ENCODE measurements at regions not wholly inside any gene's neighbourhood (a gene's known extent, or its start where the extent isn't known, plus 50 kb on each side); places are given as distances from the start of the nearest gene placed in this dataset.

GRCh38 chr2:60075048-60075447, 478.4 kb downstream of the BCL11A start:
- no peaks in the 10 kb centered on the region for H3F3A ChIP-seq (ENCODE audit: insufficient read depth)
- no peak overlapping the region for H3K27ac ChIP-seq (ENCODE audit: low read depth, low read length)
- H3K79me2 ChIP-seq (ENCODE audit: insufficient read depth, low read length), result no peaks in the 10 kb centered on the region
- H3K27me3 ChIP-seq (ENCODE audit: low read length), result no peaks in the 10 kb centered on the region
- H4K20me1 ChIP-seq (ENCODE audit: low read depth, low read length), result no peaks in the 10 kb centered on the region
- H3K36me3 ChIP-seq (ENCODE audit: low read length), result no peaks in the 10 kb centered on the region
- H3K9me3 ChIP-seq (ENCODE audit: insufficient read depth, low read length), result no peaks in the 10 kb centered on the region
- TF ChIP-seq EZH2phosphoT487 (conservative IDR thresholded peaks at IDR 0.05; ENCODE audit: low read length), result no peak
- no peak for TF ChIP-seq CTCF (IDR thresholded peaks at IDR 0.05; ENCODE audit: insufficient read depth, low read length, poor library complexity, severe bottlenecking)
- no peaks in the 10 kb centered on the region for H3K9me2 ChIP-seq (replicated peaks; ENCODE audit: insufficient read depth, low read length)
- no peak overlapping the region for H2AFZ ChIP-seq (ENCODE audit: low read depth, low read length, severe bottlenecking)
- no peak overlapping the region for H3K4me3 ChIP-seq (ENCODE audit: insufficient read depth, low read length, poor library complexity, severe bottlenecking)
- no peak overlapping the region for H3K4me2 ChIP-seq (ENCODE audit: low read depth, low read length, poor library complexity, severe bottlenecking)
- H3K9ac ChIP-seq (ENCODE audit: low read length), result no peak overlapping the region

GRCh38 chr2:60073201-60073600, 480.3 kb downstream of the BCL11A start:
- no peaks in the 10 kb centered on the region for H3F3A ChIP-seq (ENCODE audit: insufficient read depth)
- no peaks in the 10 kb centered on the region for H3K27me3 ChIP-seq (ENCODE audit: low read length)
- H3K9me2 ChIP-seq (replicated peaks; ENCODE audit: insufficient read depth, low read length), result no peaks in the 10 kb centered on the region
- no peak overlapping the region for H3K4me3 ChIP-seq (ENCODE audit: insufficient read depth, low read length, poor library complexity, severe bottlenecking)
- H3K9me3 ChIP-seq (ENCODE audit: insufficient read depth, low read length), result no peaks in the 10 kb centered on the region
- H3K9ac ChIP-seq (ENCODE audit: low read length), result no peak overlapping the region
- no peak overlapping the region for H3K27ac ChIP-seq (ENCODE audit: low read depth, low read length)
- H3K36me3 ChIP-seq (ENCODE audit: low read length), result no peaks in the 10 kb centered on the region
- no peak overlapping the region for H2AFZ ChIP-seq (ENCODE audit: low read depth, low read length, severe bottlenecking)
- H4K20me1 ChIP-seq (ENCODE audit: low read depth, low read length), result no peaks in the 10 kb centered on the region
- TF ChIP-seq CTCF (IDR thresholded peaks at IDR 0.05; ENCODE audit: insufficient read depth, low read length, poor library complexity, severe bottlenecking) (no peak), EZH2phosphoT487 (conservative IDR thresholded peaks at IDR 0.05; ENCODE audit: low read length) (no peak)
- H3K79me2 ChIP-seq (ENCODE audit: insufficient read depth, low read length), result no peaks in the 10 kb centered on the region
- no peak overlapping the region for H3K4me2 ChIP-seq (ENCODE audit: low read depth, low read length, poor library complexity, severe bottlenecking)

GRCh38 chr2:60072609-60073008, 480.8 kb downstream of the BCL11A start:
- Histone ChIP-seq H4K20me1 (ENCODE audit: low read depth, low read length) (no peaks in the 10 kb centered on the region), H3K36me3 (ENCODE audit: low read length) (no peaks in the 10 kb centered on the region), H3K9me3 (ENCODE audit: insufficient read depth, low read length) (no peaks in the 10 kb centered on the region), H3K79me2 (ENCODE audit: insufficient read depth, low read length) (no peaks in the 10 kb centered on the region), H3F3A (ENCODE audit: insufficient read depth) (no peaks in the 10 kb centered on the region), H3K4me3 (ENCODE audit: insufficient read depth, low read length, poor library complexity, severe bottlenecking) (no peak overlapping the region), H3K27ac (ENCODE audit: low read depth, low read length) (no peak overlapping the region), H3K9ac (ENCODE audit: low read length) (no peak overlapping the region), H3K4me2 (ENCODE audit: low read depth, low read length, poor library complexity, severe bottlenecking) (no peak overlapping the region), H2AFZ (ENCODE audit: low read depth, low read length, severe bottlenecking) (no peak overlapping the region), H3K9me2 (replicated peaks; ENCODE audit: insufficient read depth, low read length) (no peaks in the 10 kb centered on the region), H3K27me3 (ENCODE audit: low read length) (no peaks in the 10 kb centered on the region)
- TF ChIP-seq EZH2phosphoT487 (conservative IDR thresholded peaks at IDR 0.05; ENCODE audit: low read length) (no peak), CTCF (IDR thresholded peaks at IDR 0.05; ENCODE audit: insufficient read depth, low read length, poor library complexity, severe bottlenecking) (no peak)

- H3K79me2 ChIP-seq (ENCODE audit: insufficient read depth, low read length), result no peaks in the 10 kb centered on the region
- no peak overlapping the region for H2AFZ ChIP-seq (ENCODE audit: low read depth, low read length, severe bottlenecking)
- H3K9ac ChIP-seq (ENCODE audit: low read length), result no peak overlapping the region
- no peak overlapping the region for H3K4me2 ChIP-seq (ENCODE audit: low read depth, low read length, poor library complexity, severe bottlenecking)
- TF ChIP-seq EZH2phosphoT487 (conservative IDR thresholded peaks at IDR 0.05; ENCODE audit: low read length), result no peak
- no peak for TF ChIP-seq CTCF (IDR thresholded peaks at IDR 0.05; ENCODE audit: insufficient read depth, low read length, poor library complexity, severe bottlenecking)
- no peaks in the 10 kb centered on the region for H3F3A ChIP-seq (ENCODE audit: insufficient read depth)
- H3K4me3 ChIP-seq (ENCODE audit: insufficient read depth, low read length, poor library complexity, severe bottlenecking), result no peak overlapping the region
- H3K9me3 ChIP-seq (ENCODE audit: insufficient read depth, low read length), result no peaks in the 10 kb centered on the region
- H3K27ac ChIP-seq (ENCODE audit: low read depth, low read length), result no peak overlapping the region
- H3K27me3 ChIP-seq (ENCODE audit: low read length), result no peaks in the 10 kb centered on the region
- H3K9me2 ChIP-seq (replicated peaks; ENCODE audit: insufficient read depth, low read length), result no peaks in the 10 kb centered on the region
- H3K36me3 ChIP-seq (ENCODE audit: low read length), result no peaks in the 10 kb centered on the region
- no peaks in the 10 kb centered on the region for H4K20me1 ChIP-seq (ENCODE audit: low read depth, low read length)
Observed at GRCh38 chr2:60071490-60071831, 482.0 kb downstream of the BCL11A start.
